D341Med (cell line): ENCODE measurements at regions not wholly inside any gene's neighbourhood (a gene's known extent, or its start where the extent isn't known, plus 50 kb on each side); places are given as distances from the start of the nearest gene placed in this dataset.

ENCODE experiments used
- DNase-seq: peaks from one replicate; pipeline ENCODE4 v3.0.0; 2012; ENCODE audit warnings: low spot score

DNA sequence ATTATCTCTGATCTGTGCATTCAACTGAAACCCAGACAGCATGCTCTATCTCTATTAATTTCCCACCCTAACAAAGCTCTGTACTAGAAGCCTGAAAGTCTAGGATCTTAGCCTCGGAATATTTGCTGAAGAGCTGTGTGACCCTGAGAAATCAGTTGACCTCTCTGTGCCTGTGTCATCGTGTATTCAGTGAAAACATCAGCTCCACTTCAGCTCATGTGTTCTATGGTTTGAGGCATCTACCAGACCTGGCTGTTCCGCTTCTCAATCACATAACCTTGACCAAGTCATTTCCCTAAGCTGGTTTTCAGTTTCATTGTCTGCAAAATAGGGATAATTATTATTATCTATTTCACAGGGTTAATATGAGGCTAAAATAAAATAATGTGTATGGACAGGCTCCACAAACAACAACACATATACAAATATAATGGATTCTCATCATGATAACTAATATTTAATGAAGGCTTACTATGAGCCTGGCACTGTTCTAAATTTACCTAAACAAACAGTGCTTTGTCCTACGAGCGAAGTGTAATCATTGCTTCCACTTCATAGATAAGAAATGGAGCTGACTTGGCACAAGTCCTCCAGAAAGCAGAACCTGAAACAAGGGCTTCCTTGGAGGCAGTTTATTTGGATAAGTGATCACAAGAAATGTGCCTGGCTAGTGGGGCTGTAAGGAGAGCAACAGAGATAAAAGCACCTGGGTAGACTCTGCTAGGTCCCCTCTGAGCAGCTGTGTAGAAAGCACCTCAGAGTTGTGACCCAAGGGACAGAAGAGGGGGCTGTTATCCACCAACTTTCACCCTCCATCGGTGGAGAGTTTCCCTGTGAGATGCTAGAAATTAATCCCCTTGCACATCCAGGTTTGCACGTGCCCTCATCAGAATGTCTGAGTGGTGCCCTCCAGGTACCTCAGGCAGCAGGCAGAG is 356.9 kb downstream of the RAB28 start:
- no peak for DNase-seq

DNA sequence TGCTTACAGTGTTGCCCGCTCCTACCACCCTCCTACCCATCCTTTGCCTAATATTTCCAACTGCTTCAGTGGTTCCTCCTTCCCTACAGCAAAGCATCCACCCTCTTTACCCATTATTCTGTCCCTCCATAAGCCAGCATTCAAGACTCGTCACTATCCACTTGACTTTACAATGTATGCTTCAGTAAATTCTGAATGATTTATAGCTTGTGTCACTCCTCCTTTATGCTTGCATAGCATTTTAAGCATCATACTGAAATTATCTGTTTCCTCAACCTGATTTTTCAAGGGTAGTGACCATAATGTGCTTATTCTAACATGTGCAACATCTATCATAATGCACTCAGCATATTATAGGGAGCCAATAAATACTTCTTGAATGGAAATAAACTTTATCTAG is 365.5 kb downstream of the RAB28 start:
- no peak for DNase-seq

DNA sequence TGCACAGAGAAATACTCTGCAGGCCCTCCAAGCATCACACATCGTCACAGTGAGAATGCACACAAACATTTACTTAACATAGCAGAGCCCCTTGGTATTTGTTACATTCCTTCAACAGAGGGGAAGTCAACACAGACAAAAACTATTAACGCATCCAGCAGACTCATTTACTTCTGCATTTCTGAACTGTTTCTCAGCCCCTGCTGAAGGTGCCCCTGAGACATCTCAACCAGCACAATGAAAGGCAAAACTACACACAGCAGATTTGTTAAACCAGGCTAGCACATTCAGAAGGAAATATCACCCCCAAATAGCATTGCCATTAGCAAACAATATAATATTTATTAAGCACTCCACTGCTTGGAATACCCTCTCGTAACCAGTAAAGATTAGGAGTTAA is 367.0 kb downstream of the RAB28 start:
- DNase-seq: no peak

DNA sequence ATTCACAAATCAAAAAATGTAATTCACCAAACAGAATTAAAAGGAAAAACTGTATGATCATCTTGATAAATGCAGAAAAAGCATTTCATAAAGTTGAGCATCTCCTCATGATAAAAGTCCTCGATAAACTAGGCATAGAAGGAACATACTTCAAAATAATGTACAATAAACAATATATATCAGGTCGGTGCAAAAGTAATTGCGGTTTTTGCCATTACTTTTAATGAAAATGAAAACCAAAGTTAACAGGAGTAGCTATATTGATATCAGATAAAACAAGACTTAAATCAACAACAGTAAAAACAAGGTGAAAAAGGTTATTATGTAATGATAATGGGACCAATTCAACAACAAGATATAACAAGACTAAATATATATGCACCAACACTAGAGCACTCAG is 372.1 kb downstream of the RAB28 start:
- no peak for DNase-seq

DNA sequence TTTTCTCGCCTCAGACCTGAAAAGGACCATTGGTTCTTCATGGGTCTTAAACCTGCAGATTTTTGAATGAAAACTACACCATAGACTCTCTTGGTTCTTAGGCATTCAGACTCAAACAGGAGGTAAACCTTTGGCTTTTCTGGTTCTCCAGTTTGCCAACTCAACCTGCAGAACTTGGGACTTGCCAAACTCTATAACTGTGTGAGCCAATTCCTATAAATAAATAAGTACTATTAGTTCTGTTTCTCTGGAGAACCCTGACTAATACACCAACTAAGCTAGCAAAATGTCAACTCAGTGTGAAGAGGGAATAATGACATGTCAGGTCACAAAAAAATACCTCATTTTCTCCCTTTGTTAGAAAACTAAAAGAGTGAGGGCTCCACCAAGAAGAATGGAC is 374.6 kb downstream of the RAB28 start:
- DNase-seq: no peak

DNA sequence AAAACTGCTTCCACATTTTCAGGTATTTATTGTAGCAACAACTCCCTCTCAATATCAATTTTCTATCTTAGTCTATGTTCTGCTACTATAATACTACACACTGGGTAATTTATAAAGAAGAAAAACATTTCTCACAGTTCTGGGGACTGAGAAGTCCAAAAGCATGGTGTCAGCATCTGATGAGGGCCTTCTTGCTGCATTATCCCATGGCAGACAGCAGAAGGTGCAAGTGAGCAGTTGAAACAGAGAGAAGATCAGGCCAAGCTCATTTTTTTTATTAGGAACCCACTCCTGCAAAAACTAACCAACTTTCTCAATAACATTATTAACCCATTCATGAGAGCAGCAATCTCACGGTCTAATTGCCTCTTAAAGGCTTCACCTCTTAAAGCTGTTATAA is 376.0 kb downstream of the RAB28 start:
- DNase-seq: no peak

DNA sequence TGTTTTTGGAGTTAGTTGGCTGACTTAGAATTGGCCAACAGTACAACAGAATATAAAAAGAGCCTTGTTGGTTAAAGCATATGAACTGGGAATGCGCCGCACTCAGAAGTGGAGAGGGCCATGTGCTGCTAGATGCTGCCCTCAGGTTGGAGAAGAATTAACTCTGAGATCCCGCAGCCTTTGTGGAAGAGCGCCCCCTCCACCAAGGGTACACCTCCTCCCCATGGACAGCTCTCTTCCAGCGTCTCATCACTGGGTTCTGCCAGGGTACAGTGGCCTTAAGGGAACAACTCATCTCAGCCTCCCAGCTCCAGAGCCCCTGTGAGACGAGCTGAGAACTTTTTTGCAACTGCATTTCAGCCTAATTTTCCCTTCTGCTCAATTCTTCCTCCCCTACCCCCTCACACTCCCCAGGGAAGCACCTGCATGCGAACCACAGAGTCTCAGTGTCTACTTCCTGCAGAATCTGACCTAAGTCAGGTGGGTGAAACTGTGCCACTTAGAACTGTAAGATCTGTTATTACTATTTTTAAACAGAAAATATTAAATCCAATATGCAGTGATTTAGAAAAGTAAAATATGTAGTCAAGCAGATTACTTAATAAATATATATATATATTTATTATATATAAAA is 380.6 kb downstream of the RAB28 start:
- DNase-seq: no peak

DNA sequence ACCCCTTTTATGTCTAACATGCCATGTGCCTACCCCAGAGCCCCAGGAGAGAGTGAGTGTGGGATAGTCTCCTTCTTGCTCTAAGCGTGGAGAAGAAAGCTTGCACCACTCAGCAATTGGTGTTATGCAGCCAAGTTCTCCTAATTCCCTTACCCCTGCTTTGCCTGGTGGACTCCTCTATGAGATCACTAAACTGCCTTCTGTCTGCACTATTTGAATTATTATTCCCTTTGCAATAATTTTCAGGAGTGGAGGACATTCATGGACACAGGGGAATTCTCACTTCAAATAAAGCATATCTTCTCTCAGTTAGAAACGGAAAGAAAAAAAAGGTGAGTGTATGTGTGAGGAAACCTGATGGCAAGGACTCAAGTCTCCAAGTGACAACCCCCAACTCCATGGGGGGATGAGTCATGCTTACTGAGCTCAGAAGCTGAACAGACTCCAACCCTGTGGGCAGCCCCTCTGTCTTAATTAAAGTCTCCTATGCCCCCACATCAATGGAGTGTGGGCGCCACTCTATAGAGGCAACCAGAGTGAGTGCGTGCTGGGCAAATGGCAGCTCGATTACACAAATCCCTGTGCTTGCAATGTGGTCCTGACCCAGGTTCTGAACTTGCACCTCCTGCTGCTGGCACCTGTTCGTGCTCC is 381.9 kb downstream of the RAB28 start:
- DNase-seq: no peak

DNA sequence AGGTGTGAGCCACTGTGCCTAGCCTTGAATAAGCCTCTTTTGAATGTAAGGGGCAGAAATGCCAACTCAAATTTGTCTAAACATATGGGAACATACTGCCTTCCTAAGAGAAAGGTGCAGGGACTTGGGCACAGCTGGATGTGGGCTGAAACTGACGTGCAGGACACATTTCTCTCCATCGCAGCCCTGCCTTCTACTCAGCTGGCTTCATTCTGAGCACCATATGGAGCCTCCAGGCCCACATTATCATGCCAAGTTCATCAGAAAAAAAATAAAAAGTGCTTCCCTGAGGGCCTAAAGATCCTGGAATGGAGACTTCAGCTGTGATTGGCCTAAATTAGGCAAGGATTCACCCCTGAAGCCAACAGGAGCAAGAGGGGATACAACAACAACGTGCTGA is 386.2 kb downstream of the RAB28 start:
- no peak for DNase-seq

DNA sequence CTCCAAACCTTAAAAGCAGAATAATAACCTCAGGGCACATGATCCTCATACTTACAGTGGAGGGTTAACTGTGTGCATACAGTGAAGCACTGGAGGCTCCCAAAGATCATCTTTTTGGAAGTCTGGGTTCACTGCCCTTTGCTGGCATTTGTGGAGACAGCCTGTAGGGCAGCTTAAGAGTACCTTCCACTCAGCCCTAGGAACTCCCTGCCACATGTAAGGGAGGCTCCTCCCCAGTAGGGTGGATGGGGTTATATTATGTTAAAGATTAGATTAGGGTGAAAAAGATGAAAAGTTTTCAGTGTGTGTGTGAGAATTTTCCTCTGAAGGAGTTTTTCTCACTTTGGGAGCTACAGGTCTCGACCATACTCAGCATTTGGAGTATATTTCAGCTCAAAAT is 388.4 kb downstream of the RAB28 start:
- no peak for DNase-seq

DNA sequence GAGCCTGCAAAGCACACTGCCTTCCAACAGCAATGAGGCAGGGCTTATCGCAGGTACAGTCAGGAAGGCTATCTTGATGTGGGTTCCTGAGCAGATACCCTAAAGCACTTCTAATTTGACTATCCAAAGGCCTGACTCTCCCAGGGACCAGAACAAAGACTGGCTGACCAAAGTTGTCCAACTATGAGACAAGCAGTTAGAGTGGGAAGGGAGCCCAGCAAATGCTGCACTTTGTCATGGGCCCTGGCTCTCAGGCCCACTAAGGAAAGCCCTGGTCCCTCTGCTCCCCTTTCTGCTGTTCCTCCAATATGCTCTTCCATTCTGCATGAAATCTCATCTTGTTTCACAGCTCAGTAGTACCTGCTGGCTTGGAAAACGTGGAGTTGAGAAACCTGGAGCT is 391.0 kb downstream of the RAB28 start:
- no peak for DNase-seq

DNA sequence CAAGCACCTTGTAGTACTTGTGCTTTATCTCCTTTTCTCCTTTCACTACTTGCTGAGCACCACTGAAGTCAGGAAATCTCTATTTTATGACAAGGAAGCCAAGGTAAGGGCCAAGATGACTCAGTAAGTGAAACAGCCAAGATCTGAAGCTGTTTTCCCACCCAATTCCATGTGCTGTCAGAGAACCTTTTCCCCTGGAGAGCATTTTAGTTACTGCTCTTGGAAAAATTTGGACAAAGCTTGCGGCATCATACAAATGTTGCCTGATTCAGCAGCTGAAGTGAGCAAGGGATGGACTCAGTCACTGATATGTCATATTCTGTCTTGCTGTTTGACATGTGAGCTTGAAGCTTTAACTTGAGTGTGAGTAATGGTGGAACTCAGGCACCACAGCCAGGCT is 391.4 kb downstream of the RAB28 start:
- DNase-seq: no peak

DNA sequence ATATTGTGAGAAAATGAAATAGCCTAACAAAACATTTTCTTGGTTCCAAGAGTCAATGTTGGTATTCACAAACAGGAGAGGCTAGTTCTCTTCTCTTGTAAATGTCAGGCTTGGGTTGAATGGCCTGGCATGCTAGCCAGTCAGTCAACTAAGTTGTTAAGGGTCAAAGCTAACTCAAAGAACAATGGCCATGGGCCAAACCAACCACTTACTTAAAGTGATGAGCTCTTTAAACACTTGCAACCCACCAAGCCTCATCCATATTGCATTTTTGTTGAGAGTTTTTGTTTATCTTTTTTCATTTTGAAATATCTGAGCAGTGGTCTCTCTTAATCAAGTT is 394.5 kb downstream of the RAB28 start:
- no peak for DNase-seq

DNA sequence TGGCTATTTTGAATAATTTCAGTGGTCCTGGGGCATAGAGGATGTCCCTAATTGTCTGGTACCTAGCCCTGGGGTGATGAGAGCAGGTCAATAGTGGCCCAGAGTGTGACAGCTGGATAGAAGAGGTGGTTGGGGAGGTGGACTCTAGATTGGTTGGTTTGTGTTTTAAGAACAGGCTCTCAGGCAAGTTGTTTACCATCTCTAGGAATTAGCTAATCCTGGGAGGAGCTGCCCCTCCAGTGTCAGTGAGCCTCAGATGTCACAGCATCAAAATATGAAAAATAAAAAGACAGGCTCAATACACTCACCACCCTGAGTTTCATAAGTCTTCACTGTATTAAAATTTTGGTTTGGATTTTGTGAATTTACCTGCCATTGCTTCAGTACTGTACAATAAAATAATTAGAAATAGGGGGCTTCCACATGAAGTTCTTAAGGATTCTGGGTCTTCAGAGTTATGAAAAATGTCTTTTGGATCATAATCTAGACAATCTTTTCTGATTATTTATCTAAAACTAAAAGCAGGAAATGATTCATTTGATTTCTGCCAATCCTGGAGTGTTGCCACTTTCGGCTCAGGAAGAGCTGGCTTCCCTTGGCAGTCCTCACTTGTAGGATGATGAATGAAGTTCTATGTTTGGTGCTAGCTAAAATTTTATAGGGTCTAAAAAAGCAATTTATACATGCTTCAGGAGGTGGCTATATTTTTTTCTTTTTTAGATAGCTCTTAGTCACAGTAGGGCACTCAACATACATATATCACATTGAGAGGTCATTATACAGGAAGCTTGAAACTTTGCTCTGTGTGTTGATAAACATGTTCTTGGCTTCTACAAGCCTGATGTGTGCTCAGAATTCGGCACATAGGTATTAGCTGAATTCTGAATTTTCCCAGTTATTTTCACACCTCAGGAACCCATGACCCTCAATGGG is 395.1 kb downstream of the RAB28 start:
- no peak for DNase-seq

DNA sequence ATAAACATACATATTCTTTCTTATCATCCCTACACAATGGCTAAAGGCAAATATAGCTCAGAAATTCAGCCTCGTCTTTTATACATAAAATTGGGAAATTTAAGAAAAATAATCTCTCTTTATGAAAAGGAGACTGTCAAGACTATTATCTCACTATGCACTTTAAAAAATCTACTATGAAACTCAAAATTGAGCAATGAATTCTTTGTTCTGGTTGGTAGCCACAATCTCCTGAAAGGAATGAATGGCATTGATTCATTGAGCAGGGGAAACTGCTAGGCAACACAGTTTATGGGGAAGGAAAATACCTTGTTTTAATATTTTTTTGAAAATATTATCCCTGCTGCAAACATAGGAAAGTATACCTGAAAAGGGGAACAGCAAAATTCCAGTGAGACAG is 397.1 kb downstream of the RAB28 start:
- DNase-seq: no peak

DNA sequence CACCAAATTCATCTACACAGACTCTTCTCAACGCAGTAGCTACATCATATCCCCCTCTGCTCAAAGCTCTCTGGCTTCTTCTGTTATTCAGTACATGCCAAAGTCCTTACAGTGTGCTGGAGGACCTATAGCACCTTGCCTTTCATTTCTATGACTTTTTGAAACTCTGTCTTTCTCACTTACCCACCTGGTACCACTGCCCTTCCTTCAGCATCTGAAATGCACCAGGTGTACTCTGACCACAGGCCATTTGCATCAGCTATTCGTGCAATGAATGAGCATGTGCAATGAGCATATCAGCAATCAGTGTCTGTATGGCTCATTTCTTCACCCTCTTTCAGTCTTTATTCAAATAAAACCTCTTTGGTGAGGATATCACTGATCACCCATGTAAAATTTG is 399.9 kb downstream of the RAB28 start:
- DNase-seq: no peak

DNA sequence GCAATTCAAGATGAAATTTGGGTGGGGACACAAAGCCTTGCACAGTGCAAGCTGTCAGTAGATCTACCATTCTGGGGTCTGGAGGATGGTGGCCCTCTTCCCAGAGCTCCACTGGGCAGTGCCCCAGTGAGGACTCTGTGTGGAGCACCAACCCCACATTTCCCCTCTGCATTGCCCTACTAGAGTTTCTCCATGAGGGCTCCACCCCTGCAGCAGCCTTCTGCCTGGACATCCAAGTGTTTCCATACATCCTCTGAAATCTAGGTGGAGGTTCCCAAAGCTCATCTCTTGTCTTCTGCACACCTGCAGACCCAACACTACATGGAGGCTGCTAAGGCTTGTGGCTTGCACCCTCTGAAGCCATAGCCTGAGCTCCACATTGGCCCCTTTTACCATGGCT is 402.3 kb downstream of the RAB28 start:
- no peak for DNase-seq

DNA sequence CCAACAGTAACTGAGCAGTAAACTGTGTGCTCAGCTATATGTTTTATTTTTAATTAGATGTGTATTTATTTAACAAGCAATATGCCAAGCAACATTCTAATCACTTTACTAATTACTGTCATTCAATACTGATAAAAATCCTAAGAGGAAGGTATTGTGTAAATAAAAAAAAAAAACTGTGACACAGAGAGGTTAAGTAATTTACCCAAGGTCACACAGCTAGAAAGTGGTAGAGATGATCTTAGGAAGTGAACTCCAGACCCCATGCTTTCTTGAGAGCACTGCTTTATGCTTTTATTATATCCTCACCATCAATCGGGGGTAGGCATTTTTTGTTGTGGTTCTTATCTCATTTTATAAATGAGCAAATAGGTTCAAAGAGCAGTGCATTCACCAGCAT is 417.1 kb downstream of the RAB28 start:
- no peak for DNase-seq

DNA sequence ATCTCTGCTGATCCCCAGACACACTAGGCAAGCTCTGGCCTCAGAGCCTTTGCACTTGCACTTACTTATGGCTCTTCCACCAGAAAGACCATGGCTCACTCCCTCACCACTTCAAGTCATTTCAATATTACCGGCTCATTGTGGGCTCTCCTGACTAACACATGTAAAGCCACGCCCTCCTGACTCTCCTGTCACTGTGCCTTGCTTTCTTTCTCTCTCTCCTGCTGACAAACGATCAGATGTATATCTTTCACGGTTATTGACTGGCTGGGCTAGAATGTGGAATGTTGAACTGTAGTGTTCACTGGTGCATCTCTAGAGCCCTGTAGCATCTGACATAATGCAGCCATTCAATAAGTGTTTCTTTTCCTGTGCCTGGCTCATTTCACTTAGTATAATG is 425.1 kb downstream of the RAB28 start:
- DNase-seq: no peak

DNA sequence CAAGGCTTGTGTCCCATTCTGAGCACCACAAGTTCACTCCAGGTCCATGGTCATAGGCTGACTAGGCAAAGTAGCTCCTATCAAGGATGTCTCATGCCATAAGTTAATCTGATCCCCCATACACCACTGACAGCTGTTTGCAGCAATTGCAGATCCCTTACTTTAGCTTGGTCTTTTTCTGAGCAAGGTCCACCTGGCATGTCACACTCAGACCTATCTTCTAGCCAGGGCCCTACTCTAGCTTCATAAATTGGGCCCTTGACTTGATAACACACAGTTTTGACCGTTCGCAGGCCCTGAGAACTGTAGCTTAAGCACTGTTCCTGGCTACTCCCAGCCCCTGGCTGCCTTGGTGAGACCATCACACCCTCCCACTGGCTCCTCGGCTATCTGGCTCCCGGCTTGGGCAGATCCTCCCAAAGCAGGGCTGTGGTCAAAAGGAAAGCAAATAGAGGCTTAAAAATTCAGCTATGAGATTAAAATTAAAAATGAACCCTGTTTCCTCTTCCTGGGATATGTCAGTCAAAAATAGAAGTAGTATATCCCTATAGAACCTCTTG is 427.4 kb downstream of the RAB28 start:
- DNase-seq: no peak

DNA sequence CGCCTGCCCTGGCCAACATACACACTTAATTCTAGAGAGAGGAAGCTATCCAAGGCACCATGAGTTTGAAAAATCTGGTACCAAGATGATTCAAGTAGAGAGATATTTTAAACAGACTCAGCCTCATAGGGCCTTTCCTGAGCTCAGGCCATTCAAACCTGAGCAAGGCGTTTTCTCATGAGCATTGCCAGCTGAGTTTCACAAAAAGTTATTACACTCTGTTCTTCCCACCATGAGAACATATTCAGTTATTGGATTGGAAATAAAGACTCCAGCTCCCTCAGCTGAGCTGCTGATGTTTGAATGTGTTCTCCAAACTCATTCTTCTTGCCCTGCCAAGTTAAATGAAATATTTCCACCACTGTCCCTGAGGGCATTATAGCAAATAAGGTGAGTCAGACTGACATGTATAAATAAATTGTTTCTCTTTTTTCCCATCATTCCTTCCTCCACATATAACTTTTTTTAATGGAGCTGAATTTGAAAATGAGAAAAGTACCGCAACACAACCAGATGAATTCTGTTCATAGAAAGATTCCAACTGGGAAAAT is 429.6 kb downstream of the RAB28 start:
- no peak for DNase-seq

DNA sequence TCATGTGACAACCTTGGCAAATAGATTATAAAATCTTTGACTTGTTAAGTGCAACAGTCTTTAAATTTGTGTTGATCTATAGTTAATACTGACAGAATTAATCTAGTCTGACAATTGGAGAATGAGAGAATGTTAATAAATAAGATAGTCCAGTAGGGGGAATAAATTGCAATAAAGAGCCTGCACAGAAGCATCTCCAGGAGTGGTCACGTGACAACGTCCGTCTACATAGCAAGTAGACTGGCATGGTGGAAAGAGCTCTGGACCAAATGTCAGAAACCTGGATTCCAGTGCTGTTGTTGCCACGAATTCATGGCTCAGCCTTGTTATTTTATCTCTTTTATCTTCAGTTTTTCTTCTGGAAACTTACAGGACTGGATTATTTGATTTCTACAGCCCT is 436.5 kb downstream of the RAB28 start:
- DNase-seq: no peak
